ENCODE measurements at regions not wholly inside any gene's neighbourhood (a gene's known extent, or its start where the extent isn't known, plus 50 kb on each side); places are given as distances from the start of the nearest gene placed in this dataset.
"Not testable (repeated sequence)": the region's sequence is repeated elsewhere in the genome, so short reads cannot be mapped to it uniquely, and the experiment has no call there.

DNA sequence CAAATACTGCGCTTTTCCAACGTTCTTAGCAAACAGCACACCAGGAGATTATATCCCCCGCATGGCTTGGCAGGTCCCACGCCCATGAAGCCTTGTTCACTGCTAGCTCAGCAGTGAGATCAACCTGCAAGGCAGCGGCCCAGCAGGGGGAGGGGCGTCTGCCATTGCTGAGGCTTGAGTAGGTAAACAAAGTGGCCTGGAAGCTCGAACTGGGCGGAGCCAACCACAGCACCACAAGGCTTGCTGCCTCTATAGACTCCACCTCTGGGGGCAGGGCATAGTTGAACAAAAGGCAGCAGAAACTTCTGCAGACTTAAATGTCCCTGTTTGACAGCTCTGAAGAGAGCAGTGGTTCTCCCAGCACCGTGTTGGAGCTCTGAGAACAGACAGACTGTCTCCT, 239.2 kb downstream of the NDUFS4 start:
- H3K36me3 Mint-ChIP-seq; H3K9me3 Mint-ChIP-seq; DNase-seq; H3K27ac Mint-ChIP-seq; H3K4me3 Mint-ChIP-seq; H3K27me3 Mint-ChIP-seq (ENCODE audit: low read depth in 3 of 3); H3K4me1 Mint-ChIP-seq: not testable (repeated sequence)

GRCh38 chr5:53808392-53808791, 248.0 kb downstream of the NDUFS4 start:
- not testable (repeated sequence) for H3K9me3 Mint-ChIP-seq; H3K27me3 Mint-ChIP-seq (ENCODE audit: low read depth in 3 of 3); H3K4me1 Mint-ChIP-seq; H3K27ac Mint-ChIP-seq; DNase-seq; H3K4me3 Mint-ChIP-seq; H3K36me3 Mint-ChIP-seq

DNA sequence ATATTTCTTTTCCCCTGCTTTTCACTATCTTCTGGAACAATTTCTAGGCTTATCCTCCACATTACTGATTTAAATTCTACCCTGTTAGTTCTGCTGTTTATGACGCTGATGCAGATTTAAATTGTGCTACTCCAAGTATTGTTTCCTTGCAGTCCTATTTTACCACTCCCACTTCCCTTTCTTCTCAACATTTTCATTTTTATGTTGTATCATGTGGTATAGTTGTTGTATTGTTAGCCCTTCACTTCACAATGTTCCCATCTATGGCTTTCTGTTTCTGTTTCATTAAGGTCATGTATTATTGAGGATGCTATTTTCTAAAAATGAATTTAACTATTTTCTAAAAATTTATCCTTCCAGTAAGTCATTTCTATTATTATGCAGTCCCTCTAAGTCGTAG, 254.4 kb downstream of the NDUFS4 start:
- peaks cover 0 to 1% (median 0%) of the 10 kb centered on the region in 6 donors for H3K9me3 Mint-ChIP-seq
- H3K4me1 Mint-ChIP-seq: no peaks in the 10 kb centered on the region
- no peak overlapping the region for H3K4me3 Mint-ChIP-seq
- H3K36me3 Mint-ChIP-seq: no peaks in the 10 kb centered on the region
- DNase-seq: no peak
- H3K27me3 Mint-ChIP-seq (ENCODE audit: low read depth in 3 of 3): peaks cover 0 to 2% (median 0%) of the 10 kb centered on the region in 3 donors
- no peak overlapping the region for H3K27ac Mint-ChIP-seq

DNA sequence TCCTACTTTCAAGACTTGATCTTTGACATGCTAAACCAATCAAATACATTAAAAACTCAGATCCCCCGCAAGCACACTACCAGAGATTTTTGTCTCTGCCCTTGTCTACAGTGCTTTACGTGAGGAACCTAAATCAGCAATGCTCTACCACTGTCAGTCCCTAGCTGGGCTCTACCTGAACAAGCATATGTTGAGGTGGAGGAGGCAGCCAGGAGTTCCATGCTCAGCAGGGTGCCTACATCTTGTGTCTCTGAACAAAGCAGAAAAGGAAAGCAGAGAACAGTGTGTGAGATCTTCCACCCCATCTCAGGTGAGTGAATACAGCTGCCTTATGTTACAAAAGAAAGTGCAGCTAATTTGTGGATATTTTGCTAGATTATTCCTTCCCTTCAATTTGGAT, 255.0 kb downstream of the NDUFS4 start:
- Mint-ChIP-seq H3K9me3 (peaks cover 0 to 1% (median 0%) of the 10 kb centered on the region in 6 donors), H3K4me1 (no peaks in the 10 kb centered on the region), H3K27ac (no peak overlapping the region), H3K4me3 (no peak overlapping the region), H3K36me3 (no peaks in the 10 kb centered on the region), H3K27me3 (ENCODE audit: low read depth in 3 of 3) (peaks cover 0 to 2% (median 0%) of the 10 kb centered on the region in 3 donors)
- DNase-seq: no peak

DNA sequence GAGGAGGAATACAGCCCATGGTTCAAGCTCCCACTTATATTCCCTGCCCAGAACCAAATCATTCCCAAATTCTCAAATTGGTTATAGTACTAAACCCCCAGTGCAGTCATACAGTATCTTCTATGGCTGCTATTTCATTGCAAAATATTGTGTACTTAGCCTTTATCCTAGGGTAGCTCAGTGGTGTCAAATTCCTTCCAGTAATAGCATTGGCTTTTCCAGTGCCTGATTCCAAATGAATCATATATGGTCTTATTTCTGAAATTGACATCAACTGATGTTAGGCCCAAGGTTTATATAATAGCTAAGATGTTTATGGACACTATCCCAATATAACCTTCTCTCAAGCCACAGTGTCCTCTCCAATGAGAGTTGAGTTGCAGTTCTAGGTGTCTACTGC, 256.7 kb downstream of the NDUFS4 start:
- peaks cover 0 to under 1% (median 0%) of the 10 kb centered on the region in 3 donors for H3K27me3 Mint-ChIP-seq (ENCODE audit: low read depth in 3 of 3)
- no peaks in the 10 kb centered on the region for H3K4me1 Mint-ChIP-seq
- DNase-seq: no peak
- H3K4me3 Mint-ChIP-seq: no peak overlapping the region
- no peaks in the 10 kb centered on the region for H3K36me3 Mint-ChIP-seq
- peaks cover 0 to 1% (median 0%) of the 10 kb centered on the region in 6 donors for H3K9me3 Mint-ChIP-seq
- H3K27ac Mint-ChIP-seq: no peak overlapping the region

DNA sequence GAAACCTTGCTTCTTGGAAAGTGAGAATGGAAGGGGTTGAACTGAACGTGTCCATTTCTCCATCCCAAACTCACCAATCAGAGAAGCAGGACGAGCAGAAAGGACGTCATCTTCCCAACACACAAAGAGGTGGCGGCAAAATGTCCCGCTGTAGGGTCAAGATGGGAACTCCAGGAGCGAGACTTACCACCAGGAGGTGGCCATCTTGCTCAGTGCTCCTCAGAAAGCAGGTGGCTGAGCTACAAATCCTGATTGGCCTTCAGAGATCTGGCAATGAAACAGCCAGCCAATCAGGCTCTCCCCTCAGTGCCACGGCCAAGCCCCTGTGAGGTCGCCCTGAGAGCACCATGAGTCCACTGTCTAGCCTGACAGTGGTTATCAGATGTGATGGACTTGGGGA, 259.0 kb downstream of the NDUFS4 start:
- no peak for DNase-seq
- Mint-ChIP-seq H3K27me3 (ENCODE audit: low read depth in 3 of 3) (peaks cover 0 to 6% (median 2%) of the 10 kb centered on the region in 3 donors), H3K4me3 (no peak overlapping the region), H3K9me3 (peaks cover 0 to 2% (median 0%) of the 10 kb centered on the region in 6 donors), H3K36me3 (no peaks in the 10 kb centered on the region), H3K27ac (no peak overlapping the region), H3K4me1 (no peaks in the 10 kb centered on the region)

DNA sequence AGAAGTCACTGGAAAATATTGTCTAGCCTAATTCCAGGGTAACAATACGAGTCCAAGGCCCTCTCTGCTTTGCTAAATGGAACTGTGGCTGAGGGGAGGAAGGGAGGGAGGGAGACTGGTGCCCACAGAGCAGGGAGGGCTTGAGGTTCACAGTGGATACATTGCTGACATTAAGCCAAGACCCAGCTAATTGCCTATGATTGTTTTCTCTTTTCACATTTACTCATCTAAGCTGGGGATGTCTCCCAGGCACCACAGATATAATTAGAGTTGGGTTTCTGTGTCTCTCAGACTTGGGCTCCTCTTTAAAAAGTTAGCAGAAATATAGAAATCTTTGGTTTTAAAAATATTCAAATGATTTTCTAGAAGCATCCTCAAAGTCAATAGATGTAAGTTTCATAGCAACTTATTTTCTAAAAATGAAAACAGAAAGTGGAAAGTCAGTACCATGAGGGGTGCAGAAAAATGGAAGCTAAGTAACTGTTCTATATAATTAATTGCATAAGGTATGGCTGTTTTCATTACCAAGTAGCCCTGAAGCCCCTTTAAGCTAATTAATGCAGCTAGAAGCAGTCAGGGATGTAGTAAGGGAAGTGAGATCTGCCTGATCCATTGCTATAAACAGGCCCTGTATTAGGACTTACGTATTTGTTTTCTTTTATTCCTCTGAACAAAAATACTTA, 259.8 kb downstream of the NDUFS4 start:
- H3K4me1 Mint-ChIP-seq: no peaks in the 10 kb centered on the region
- DNase-seq: no peak
- H3K27me3 Mint-ChIP-seq (ENCODE audit: low read depth in 3 of 3): peaks cover 0 to 6% (median 2%) of the 10 kb centered on the region in 3 donors
- no peak overlapping the region for H3K27ac Mint-ChIP-seq
- peaks cover 0 to 2% (median 0%) of the 10 kb centered on the region in 6 donors for H3K9me3 Mint-ChIP-seq
- H3K36me3 Mint-ChIP-seq: no peaks in the 10 kb centered on the region
- no peak overlapping the region for H3K4me3 Mint-ChIP-seq

DNA sequence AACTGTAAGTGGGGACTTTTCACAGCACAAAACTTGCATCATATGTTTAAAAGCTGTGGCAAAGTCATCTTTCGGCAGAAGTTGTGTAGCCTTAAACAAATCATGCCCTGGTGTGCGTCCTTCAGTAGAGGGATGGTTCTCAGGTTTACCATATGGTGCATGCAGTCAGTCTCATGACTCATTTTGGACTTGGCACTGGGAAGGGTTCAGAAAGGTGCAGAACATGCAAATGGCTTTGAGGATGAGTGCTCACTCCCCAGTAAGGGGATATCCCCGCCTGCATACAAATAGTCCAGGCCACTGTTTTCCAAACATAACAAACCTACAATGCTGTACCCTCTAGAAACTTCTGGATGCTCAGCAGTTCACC, 260.3 kb downstream of the NDUFS4 start:
- Mint-ChIP-seq H3K27ac (no peak overlapping the region), H3K4me3 (no peak overlapping the region), H3K4me1 (no peaks in the 10 kb centered on the region), H3K9me3 (peaks cover 0 to 2% (median 0%) of the 10 kb centered on the region in 6 donors), H3K27me3 (ENCODE audit: low read depth in 3 of 3) (peaks cover 0 to 6% (median 2%) of the 10 kb centered on the region in 3 donors), H3K36me3 (no peaks in the 10 kb centered on the region)
- no peak for DNase-seq

GRCh38 chr5:53825016-53825415, 264.6 kb downstream of the NDUFS4 start:
- Mint-ChIP-seq H3K36me3 (no peaks in the 10 kb centered on the region), H3K4me3 (no peak overlapping the region), H3K4me1 (no peaks in the 10 kb centered on the region), H3K27me3 (ENCODE audit: low read depth in 3 of 3) (peaks cover 0 to 8% (median 2%) of the 10 kb centered on the region in 3 donors), H3K9me3 (peaks cover 0 to 2% (median 0%) of the 10 kb centered on the region in 6 donors), H3K27ac (no peak overlapping the region)
- DNase-seq: no peak

GRCh38 chr5:53825926-53826325, 265.5 kb downstream of the NDUFS4 start:
- Mint-ChIP-seq H3K4me3 (no peak overlapping the region), H3K4me1 (no peaks in the 10 kb centered on the region), H3K27me3 (ENCODE audit: low read depth in 3 of 3) (peaks cover 0 to 8% (median 2%) of the 10 kb centered on the region in 3 donors), H3K27ac (no peak overlapping the region), H3K9me3 (peaks cover 0 to 2% (median 0%) of the 10 kb centered on the region in 6 donors), H3K36me3 (no peaks in the 10 kb centered on the region)
- DNase-seq: no peak

- H3K4me3 Mint-ChIP-seq: no peak overlapping the region
- peaks cover 0 to 8% (median 2%) of the 10 kb centered on the region in 3 donors for H3K27me3 Mint-ChIP-seq (ENCODE audit: low read depth in 3 of 3)
- DNase-seq: no peak
- H3K4me1 Mint-ChIP-seq: no peaks in the 10 kb centered on the region
- peaks cover 0 to 5% (median under 1%) of the 10 kb centered on the region in 6 donors for H3K9me3 Mint-ChIP-seq
- H3K36me3 Mint-ChIP-seq: peaks cover 0 to 4% (median 0%) of the 10 kb centered on the region in 3 donors
- no peak overlapping the region for H3K27ac Mint-ChIP-seq
Observed at GRCh38 chr5:53826504-53826903, 266.1 kb downstream of the NDUFS4 start.

- Mint-ChIP-seq H3K4me3 (no peak overlapping the region), H3K4me1 (no peaks in the 10 kb centered on the region), H3K9me3 (peaks cover 0 to 5% (median under 1%) of the 10 kb centered on the region in 6 donors), H3K36me3 (peaks cover 0 to 4% (median 0%) of the 10 kb centered on the region in 3 donors), H3K27ac (no peak overlapping the region), H3K27me3 (ENCODE audit: low read depth in 3 of 3) (peaks cover 0 to 8% (median 2%) of the 10 kb centered on the region in 3 donors)
- no peak for DNase-seq
Observed at GRCh38 chr5:53827211-53827651, 266.8 kb downstream of the NDUFS4 start.

- H3K4me1 Mint-ChIP-seq: no peaks in the 10 kb centered on the region
- peaks cover 0 to 4% (median 0%) of the 10 kb centered on the region in 3 donors for H3K36me3 Mint-ChIP-seq
- no peak overlapping the region for H3K4me3 Mint-ChIP-seq
- H3K9me3 Mint-ChIP-seq: peaks cover 0 to 5% (median 1%) of the 10 kb centered on the region in 6 donors
- DNase-seq: no peak
- H3K27me3 Mint-ChIP-seq (ENCODE audit: low read depth in 3 of 3): peaks cover 0 to 2% (median 0%) of the 10 kb centered on the region in 3 donors
- no peak overlapping the region for H3K27ac Mint-ChIP-seq
Observed at GRCh38 chr5:53831496-53831895, 271.1 kb downstream of the NDUFS4 start.
